22Rv1 (cell line): ENCODE measurements at regions not wholly inside any gene's neighbourhood (a gene's known extent, or its start where the extent isn't known, plus 50 kb on each side); places are given as distances from the start of the nearest gene placed in this dataset.
A peak's percentile ranks its signal among the peaks of the same experiment; 100 is the strongest.

Experiments used
- H3K27ac ChIP-seq: fragments of 450-650 bp; 2 replicates; pipeline ENCODE4 v1.5.1; 2017
- ZFX ChIP-seq: fragments of 450-650 bp; IDR thresholded peaks from 2 replicates; pipeline ENCODE4 v1.6.1; 2017; ENCODE audit warnings: antibody characterized with exemption, borderline replicate concordance
- TF ChIP-seq, protein P1 (sequence below): fragments of 450-650 bp; IDR thresholded peaks from 2 replicates; pipeline ENCODE4 v1.5.1; 2017; ENCODE audit warnings: mild to moderate bottlenecking

DNA sequence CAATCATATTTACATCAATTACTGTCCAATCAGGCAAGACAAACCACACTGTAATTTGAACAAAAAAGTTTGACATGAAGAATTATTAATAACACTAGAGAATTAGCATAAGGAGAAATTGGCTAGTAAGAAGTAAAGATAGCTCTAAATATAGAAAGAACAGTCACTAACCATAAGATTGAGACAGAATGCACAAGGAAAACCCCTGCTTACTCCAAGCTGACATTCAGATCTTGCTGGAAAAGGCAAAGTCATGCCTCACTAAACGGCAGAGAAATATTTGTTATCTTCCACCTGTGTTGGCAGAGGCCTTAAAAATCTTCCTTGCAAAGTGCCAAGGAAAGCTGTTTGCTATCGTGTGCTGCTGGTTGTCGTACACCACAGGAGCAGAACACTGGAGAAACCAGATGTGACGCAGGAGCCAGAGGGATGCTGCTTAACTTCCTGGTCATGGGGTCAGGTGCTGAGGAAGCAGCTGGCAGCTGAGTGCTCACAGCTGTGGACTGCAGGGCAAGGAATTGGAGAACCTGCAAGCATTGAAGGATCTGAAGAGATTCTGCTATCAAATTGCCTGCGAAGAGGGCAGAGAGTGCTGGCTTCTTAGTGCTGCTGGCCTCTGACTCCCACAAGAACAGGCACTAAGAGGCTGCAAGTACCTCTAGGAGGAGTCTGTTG is 1323.3 kb downstream of the LRFN5 start:
- TF ChIP-seq, protein P1, sequence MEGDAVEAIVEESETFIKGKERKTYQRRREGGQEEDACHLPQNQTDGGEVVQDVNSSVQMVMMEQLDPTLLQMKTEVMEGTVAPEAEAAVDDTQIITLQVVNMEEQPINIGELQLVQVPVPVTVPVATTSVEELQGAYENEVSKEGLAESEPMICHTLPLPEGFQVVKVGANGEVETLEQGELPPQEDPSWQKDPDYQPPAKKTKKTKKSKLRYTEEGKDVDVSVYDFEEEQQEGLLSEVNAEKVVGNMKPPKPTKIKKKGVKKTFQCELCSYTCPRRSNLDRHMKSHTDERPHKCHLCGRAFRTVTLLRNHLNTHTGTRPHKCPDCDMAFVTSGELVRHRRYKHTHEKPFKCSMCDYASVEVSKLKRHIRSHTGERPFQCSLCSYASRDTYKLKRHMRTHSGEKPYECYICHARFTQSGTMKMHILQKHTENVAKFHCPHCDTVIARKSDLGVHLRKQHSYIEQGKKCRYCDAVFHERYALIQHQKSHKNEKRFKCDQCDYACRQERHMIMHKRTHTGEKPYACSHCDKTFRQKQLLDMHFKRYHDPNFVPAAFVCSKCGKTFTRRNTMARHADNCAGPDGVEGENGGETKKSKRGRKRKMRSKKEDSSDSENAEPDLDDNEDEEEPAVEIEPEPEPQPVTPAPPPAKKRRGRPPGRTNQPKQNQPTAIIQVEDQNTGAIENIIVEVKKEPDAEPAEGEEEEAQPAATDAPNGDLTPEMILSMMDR, result no peak
- no peak for TF ChIP-seq ZFX
- no peak overlapping the region for H3K27ac ChIP-seq

DNA sequence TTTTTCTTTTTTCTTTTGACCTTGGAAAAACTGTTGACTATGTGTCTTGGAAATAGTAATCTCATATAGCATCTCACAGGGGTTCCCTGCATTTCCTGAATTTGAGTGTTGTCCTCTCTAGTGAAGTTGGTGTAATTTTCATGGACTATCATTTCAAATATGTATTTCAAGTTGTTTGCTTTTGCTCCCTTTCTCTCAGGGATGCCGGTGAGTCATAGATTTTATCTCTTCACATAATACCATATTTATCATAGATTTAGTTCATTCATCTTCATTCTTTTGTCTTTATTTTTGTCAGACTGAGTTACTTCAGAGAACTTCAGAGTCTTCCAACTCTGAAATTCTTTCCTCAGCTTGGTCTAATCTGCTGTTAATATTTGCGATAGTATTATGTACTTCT is 1320.6 kb downstream of the LRFN5 start:
- no peak overlapping the region for H3K27ac ChIP-seq
- TF ChIP-seq ZFX, result no peak
- TF ChIP-seq, protein P1, result no peak

DNA sequence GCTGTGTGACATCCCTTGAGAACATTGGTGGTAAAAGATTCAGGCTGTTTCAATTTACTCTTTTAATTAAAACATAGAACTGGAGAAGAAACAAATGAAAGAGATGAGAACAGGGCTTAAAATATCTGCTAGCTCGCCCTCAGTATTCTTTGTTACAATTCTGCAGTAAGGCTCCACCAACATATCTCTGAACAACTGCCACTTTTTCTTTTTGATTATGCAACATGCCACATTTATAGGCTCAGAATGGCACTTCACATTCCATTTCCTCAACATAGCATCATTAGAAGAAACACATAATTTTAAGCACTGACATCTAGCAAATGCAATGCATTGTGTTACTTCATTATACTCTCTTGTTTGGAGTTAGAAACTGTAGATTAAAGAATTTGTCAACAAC is 1315.2 kb downstream of the LRFN5 start:
- H3K27ac ChIP-seq, result no peak overlapping the region
- no peak for TF ChIP-seq ZFX
- TF ChIP-seq, protein P1, result no peak

DNA sequence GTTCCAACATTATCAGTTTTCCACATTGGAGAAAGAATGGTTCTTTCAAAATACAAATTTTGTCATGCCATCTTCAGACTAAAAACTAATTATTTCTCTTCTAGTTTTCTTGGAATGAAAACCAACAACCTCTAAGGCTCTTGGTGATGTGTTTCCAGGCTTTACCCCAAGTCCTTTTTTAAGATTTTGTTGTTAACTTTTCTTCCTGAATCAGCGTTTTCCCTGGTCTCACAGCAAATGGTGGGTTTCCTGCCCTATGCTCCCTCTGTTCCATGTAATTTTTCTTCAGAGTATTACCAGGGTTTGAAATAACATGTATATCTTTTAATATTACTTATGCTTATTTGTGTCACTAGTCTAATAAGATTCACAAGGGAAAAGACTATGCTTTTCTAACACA is 1311.9 kb downstream of the LRFN5 start:
- TF ChIP-seq, protein P1, result no peak
- TF ChIP-seq ZFX, result no peak
- H3K27ac ChIP-seq, result no peak overlapping the region

DNA sequence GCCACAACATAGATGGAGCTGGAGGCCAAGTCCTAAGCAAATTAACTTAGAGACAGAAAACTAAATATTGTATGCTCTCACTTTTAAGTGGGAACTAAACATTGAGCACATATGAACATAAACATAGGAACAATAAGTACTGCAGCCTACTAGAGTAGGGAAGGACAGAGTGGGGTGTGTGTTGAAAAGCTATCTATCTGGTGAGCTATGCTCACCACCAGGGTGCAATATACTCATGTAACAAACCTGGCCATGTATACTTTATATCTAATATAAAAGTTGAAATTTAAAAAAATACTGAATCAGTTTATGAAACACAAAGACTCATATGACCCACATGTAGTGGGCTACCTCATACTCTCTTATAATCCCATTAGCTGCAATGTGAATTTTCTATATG is 1305.0 kb downstream of the LRFN5 start:
- no peak for TF ChIP-seq ZFX
- TF ChIP-seq, protein P1, result 0 out of 2 replicates have a peak, but pooled peaks have one; percentile 14
- H3K27ac ChIP-seq, result no peak overlapping the region

DNA sequence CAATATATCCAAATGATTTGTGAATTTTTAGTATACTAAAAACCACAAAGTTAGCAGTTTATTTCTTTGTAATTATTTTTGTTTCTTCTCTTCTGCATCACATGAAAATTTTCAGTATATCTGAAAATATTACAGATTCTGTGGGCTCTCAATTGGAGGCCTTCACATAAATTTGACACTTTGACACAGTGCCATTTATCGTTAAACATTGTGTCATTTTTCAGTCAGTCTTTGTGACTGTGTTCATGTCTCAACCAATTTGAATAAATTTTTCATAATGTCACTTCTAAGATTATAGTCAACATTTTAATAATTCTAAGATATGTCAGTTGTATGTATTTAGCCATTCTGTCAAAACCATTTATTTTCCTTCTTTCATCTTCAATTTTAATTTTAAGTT is 1303.0 kb downstream of the LRFN5 start:
- no peak overlapping the region for H3K27ac ChIP-seq
- no peak for TF ChIP-seq ZFX
- TF ChIP-seq, protein P1, result no peak

DNA sequence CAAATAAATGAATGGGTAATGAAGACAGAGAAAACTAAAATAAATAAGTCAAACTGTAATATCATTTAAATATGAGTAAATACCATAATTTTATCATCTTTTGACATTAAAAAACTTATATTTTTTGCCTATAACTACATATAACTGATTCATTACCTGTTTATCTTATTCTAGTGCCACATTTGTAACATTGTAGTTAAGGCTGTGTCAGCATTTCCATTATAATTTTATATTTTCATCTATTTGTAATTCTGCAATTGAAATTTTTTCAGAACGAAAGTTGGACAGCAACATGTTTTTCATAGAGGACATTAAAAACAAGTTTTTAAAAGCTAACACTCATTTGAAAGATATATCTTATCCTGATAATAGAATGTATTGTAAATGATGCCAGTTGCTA is 1286.5 kb downstream of the LRFN5 start:
- no peak overlapping the region for H3K27ac ChIP-seq
- TF ChIP-seq ZFX, result no peak
- TF ChIP-seq, protein P1, result no peak
